Fibroblast of lung (primary cell): ENCODE measurements at regions not wholly inside any gene's neighbourhood (a gene's known extent, or its start where the extent isn't known, plus 50 kb on each side); places are given as distances from the start of the nearest gene placed in this dataset.

ENCODE experiments used
- EZH2 ChIP-seq: IDR thresholded peaks from 2 replicates; pipeline ENCODE4 v1.5.1; 2012; ENCODE audit warnings: low read length, control low read depth, mild to moderate bottlenecking; ENCODE audit errors: missing control alignments
- TF ChIP-seq, protein P1 (sequence below), 2 donors: IDR thresholded peaks in 1 of 2; conservative IDR thresholded peaks in 1 of 2; 1 replicate in 1 of 2; 2 replicates in 1 of 2; pipeline ENCODE4 v1.5.1; 2011 to 2012; ENCODE audit warnings: low read length in 2 of 2, control low read depth in 1 of 2, inconsistent platforms in 1 of 2, low read depth in 1 of 2, mild to moderate bottlenecking in 1 of 2

DNA sequence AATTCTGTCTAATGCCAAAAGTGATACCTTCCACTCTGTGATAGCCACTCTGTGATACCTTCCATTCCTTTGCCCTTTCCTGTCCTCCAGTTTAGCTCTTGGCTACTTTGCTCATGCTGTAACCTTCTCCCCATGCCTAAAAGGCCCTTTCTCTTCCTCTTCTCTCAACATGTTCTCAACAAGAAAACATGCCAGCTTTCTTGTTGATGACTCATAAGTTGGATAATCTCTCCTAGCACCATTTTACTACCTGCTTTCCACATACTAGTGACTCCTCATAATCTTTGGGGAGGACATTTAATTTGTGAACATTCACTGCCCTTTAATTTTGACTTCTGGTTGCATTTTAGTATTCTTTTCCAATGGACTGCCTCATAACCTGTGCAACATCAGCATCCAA, 55.9 kb upstream of the NT5C1B start:
- TF ChIP-seq, protein P1, sequence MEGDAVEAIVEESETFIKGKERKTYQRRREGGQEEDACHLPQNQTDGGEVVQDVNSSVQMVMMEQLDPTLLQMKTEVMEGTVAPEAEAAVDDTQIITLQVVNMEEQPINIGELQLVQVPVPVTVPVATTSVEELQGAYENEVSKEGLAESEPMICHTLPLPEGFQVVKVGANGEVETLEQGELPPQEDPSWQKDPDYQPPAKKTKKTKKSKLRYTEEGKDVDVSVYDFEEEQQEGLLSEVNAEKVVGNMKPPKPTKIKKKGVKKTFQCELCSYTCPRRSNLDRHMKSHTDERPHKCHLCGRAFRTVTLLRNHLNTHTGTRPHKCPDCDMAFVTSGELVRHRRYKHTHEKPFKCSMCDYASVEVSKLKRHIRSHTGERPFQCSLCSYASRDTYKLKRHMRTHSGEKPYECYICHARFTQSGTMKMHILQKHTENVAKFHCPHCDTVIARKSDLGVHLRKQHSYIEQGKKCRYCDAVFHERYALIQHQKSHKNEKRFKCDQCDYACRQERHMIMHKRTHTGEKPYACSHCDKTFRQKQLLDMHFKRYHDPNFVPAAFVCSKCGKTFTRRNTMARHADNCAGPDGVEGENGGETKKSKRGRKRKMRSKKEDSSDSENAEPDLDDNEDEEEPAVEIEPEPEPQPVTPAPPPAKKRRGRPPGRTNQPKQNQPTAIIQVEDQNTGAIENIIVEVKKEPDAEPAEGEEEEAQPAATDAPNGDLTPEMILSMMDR (conservative IDR thresholded peaks at IDR 0.05 in 1 of 2, IDR thresholded peaks at IDR 0.05 in 1 of 2; ENCODE audit: low read depth in 1 of 2, low read length in 2 of 2) = no peak
- TF ChIP-seq EZH2 = no peak
